Body of pancreas (tissue), 4 donors: ENCODE measurements at regions not wholly inside any gene's neighbourhood (a gene's known extent, or its start where the extent isn't known, plus 50 kb on each side); places are given as distances from the start of the nearest gene placed in this dataset.

Experiments
- CTCF ChIP-seq, 7 experiments: fragments of 450-650 bp in 4 of 7; fragments of 200-600 bp in 3 of 7; sonication (generic) in 3 of 7; IDR thresholded peaks; one replicate each; pipeline ENCODE4 v1.5.1; 2016 to 2019; ENCODE audit warnings: antibody characterized with exemption in 7 of 7
- POLR2A ChIP-seq, 3 donors: fragments of 450-650 bp; IDR thresholded peaks; one replicate each; pipeline ENCODE4 v1.6.1; 2016; ENCODE audit warnings: antibody characterized with exemption in 3 of 3, mild to moderate bottlenecking in 2 of 3

- no peak for TF ChIP-seq CTCF (IDR thresholded peaks at IDR 0.05)
- TF ChIP-seq POLR2A (IDR thresholded peaks at IDR 0.05), result no peak
Observed at GRCh38 chr15:38192496-38192895, 60.1 kb upstream of the SPRED1 start.
